A549 (cell line): ENCODE measurements at regions not wholly inside any gene's neighbourhood (a gene's known extent, or its start where the extent isn't known, plus 50 kb on each side); places are given as distances from the start of the nearest gene placed in this dataset.

Experiments used
- CHD2 ChIP-seq: fragments of 150-350 bp; IDR thresholded peaks from 2 replicates; pipeline ENCODE4 v1.6.1; 2014; ENCODE audit warnings: low read length; ENCODE audit not compliant: partially characterized antibody
- EHMT2 ChIP-seq: fragments of 200-600 bp; sonication (generic); IDR thresholded peaks from 2 replicates; pipeline ENCODE4 v1.6.1; 2016; ENCODE audit warnings: antibody characterized with exemption, low read depth, mild to moderate bottlenecking, moderate library complexity
- ELK1 ChIP-seq: fragments of 150-350 bp; IDR thresholded peaks from 2 replicates; pipeline ENCODE4 v1.6.1; 2014; ENCODE audit warnings: low read depth, mild to moderate bottlenecking, low read length
- EP300 ChIP-seq, 2 experiments: fragments of >200 bp; sonication (Bioruptor Twin); formaldehyde crosslinking; IDR thresholded peaks; 2 replicates in 1 of 2; 3 replicates in 1 of 2; pipeline ENCODE4 v1.6.1; 2016 to 2017
- FOXS1 ChIP-seq: fragments of 250-450 bp; sonication (Bioruptor Pico); IDR thresholded peaks from 2 replicates; pipeline ENCODE4 v1.5.0; 2020; ENCODE audit warnings: mild to moderate bottlenecking, moderate library complexity
- JUNB ChIP-seq: fragments of >200 bp; sonication (Bioruptor Twin); formaldehyde crosslinking; IDR thresholded peaks from 2 replicates; pipeline ENCODE4 v1.6.1; 2016
- NFE2L2 ChIP-seq: fragments of 150-350 bp; conservative IDR thresholded peaks from 2 replicates; pipeline ENCODE4 v1.6.1; 2014; ENCODE audit warnings: low read length
- POLR2A ChIP-seq: IDR thresholded peaks from 2 replicates; pipeline ENCODE4 v1.6.1; 2012; ENCODE audit warnings: mild to moderate bottlenecking, low read length
- RAD21 ChIP-seq, 2 experiments: fragments of >200 bp in 1 of 2; sonication (Bioruptor Twin) in 1 of 2; formaldehyde crosslinking in 1 of 2; IDR thresholded peaks in 1 of 2; conservative IDR thresholded peaks in 1 of 2; 2 replicates in 1 of 2; 3 replicates in 1 of 2; pipeline ENCODE4 v1.6.1; 2012 to 2018; ENCODE audit warnings: inconsistent platforms in 1 of 2
- RFX5 ChIP-seq: fragments of 450-650 bp; IDR thresholded peaks from 2 replicates; pipeline ENCODE4 v1.7.1; 2014; ENCODE audit warnings: antibody characterized with exemption, mild to moderate bottlenecking, moderate library complexity
- ZC3H11A ChIP-seq: fragments of 450-650 bp; IDR thresholded peaks from 2 replicates; pipeline ENCODE4 v1.6.1; 2014; ENCODE audit warnings: antibody characterized with exemption, mild to moderate bottlenecking
- TF ChIP-seq, protein P1 (sequence below): fragments of >200 bp; sonication (Bioruptor Twin); formaldehyde crosslinking; IDR thresholded peaks from 3 replicates; pipeline ENCODE4 v1.5.1; 2016
- TF ChIP-seq, protein P2 (sequence below): fragments of 200-600 bp; sonication (generic); IDR thresholded peaks from 2 replicates; pipeline ENCODE4 v1.6.1; 2016; ENCODE audit warnings: antibody characterized with exemption, mild to moderate bottlenecking, moderate library complexity

DNA sequence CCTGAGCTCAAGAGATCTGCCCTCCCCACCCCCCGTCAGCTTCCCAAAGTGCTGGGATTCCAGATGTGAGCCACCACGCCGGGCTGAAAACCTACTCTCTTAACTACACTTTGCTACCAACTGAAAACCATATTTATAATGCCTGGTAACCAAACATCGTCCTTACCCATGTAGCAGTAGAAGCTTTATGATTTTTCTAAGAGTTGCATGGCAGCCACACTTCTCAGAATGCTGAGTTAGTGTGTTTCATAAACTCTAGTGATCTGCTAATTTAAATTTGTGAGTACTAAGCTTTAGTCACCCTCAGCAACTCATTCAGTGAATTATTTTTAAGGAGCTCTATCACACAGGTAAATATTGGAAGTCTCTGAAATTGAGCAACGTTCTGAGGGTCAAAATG, 478.4 kb downstream of the KDM4C start:
- TF ChIP-seq CHD2 = no peak
- TF ChIP-seq POLR2A = no peak
- TF ChIP-seq JUNB = no peak
- no peak for TF ChIP-seq RFX5
- TF ChIP-seq, protein P1, sequence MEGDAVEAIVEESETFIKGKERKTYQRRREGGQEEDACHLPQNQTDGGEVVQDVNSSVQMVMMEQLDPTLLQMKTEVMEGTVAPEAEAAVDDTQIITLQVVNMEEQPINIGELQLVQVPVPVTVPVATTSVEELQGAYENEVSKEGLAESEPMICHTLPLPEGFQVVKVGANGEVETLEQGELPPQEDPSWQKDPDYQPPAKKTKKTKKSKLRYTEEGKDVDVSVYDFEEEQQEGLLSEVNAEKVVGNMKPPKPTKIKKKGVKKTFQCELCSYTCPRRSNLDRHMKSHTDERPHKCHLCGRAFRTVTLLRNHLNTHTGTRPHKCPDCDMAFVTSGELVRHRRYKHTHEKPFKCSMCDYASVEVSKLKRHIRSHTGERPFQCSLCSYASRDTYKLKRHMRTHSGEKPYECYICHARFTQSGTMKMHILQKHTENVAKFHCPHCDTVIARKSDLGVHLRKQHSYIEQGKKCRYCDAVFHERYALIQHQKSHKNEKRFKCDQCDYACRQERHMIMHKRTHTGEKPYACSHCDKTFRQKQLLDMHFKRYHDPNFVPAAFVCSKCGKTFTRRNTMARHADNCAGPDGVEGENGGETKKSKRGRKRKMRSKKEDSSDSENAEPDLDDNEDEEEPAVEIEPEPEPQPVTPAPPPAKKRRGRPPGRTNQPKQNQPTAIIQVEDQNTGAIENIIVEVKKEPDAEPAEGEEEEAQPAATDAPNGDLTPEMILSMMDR = no peak
- no peak for TF ChIP-seq ELK1
- TF ChIP-seq EP300 (IDR thresholded peaks at IDR 0.05) = no peak
- TF ChIP-seq FOXS1 (CRISPR knock-in tag) = no peak
- no peak for TF ChIP-seq RAD21 (conservative IDR thresholded peaks at IDR 0.05 in 1 of 2, IDR thresholded peaks at IDR 0.05 in 1 of 2)
- TF ChIP-seq, protein P2, sequence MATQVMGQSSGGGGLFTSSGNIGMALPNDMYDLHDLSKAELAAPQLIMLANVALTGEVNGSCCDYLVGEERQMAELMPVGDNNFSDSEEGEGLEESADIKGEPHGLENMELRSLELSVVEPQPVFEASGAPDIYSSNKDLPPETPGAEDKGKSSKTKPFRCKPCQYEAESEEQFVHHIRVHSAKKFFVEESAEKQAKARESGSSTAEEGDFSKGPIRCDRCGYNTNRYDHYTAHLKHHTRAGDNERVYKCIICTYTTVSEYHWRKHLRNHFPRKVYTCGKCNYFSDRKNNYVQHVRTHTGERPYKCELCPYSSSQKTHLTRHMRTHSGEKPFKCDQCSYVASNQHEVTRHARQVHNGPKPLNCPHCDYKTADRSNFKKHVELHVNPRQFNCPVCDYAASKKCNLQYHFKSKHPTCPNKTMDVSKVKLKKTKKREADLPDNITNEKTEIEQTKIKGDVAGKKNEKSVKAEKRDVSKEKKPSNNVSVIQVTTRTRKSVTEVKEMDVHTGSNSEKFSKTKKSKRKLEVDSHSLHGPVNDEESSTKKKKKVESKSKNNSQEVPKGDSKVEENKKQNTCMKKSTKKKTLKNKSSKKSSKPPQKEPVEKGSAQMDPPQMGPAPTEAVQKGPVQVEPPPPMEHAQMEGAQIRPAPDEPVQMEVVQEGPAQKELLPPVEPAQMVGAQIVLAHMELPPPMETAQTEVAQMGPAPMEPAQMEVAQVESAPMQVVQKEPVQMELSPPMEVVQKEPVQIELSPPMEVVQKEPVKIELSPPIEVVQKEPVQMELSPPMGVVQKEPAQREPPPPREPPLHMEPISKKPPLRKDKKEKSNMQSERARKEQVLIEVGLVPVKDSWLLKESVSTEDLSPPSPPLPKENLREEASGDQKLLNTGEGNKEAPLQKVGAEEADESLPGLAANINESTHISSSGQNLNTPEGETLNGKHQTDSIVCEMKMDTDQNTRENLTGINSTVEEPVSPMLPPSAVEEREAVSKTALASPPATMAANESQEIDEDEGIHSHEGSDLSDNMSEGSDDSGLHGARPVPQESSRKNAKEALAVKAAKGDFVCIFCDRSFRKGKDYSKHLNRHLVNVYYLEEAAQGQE = no peak
- no peak for TF ChIP-seq NFE2L2
- no peak for TF ChIP-seq EHMT2
- no peak for TF ChIP-seq ZC3H11A
